OCI-LY7 (cell line): ENCODE measurements at regions not wholly inside any gene's neighbourhood (a gene's known extent, or its start where the extent isn't known, plus 50 kb on each side); places are given as distances from the start of the nearest gene placed in this dataset.

Experiments used
- BruUV-seq: library from RNA; stranded (reverse); fragments of 400-500 nt; replicated peaks from 2 replicates; lab custom pipeline; 2021; lab: Mats Ljungman, UMichigan
- CTCF ChIA-PET: fragments of 300-600 bp; sonication (Branson Sonifier 250); formaldehyde crosslinking; loops from one replicate; lab custom pipeline; 2022; ENCODE audit warnings: antibody characterized with exemption; ENCODE audit not compliant: unreplicated experiment; lab: Charles Lee
- POLR2A ChIA-PET: fragments of 300-600 bp; sonication (Branson Sonifier 250); formaldehyde crosslinking; loops from one replicate; lab custom pipeline; 2022; ENCODE audit warnings: antibody characterized with exemption; lab: Charles Lee
- DNase-seq: peaks from one replicate; pipeline ENCODE4 v3.0.0-alpha.2; 2015; ENCODE audit warnings: low spot score
- H2AFZ ChIP-seq: fragments of 200-600 bp; sonication (generic), shearing (Covaris generic); 2 replicates; pipeline ENCODE4 v1.6.1; 2014; ENCODE audit warnings: mild to moderate bottlenecking, antibody characterized with exemption, low read length, moderate library complexity
- H3K27ac ChIP-seq: fragments of 200-600 bp; sonication (generic); 2 replicates; pipeline ENCODE4 v1.5.1; 2014; ENCODE audit warnings: mixed run types, low read depth, mild to moderate bottlenecking, moderate library complexity, low read length, inconsistent platforms; ENCODE audit not compliant: poor library complexity, severe bottlenecking
- H3K36me3 ChIP-seq: fragments of 200-600 bp; sonication (generic); 2 replicates; pipeline ENCODE4 v1.6.1; 2014; ENCODE audit warnings: mild to moderate bottlenecking, antibody characterized with exemption, low read length, moderate library complexity, mixed read lengths; ENCODE audit not compliant: insufficient read depth
- H3K4me1 ChIP-seq: fragments of 200-600 bp; sonication (generic); 2 replicates; pipeline ENCODE4 v1.5.1; 2014; ENCODE audit warnings: mild to moderate bottlenecking, low read length; ENCODE audit not compliant: insufficient read depth, poor library complexity, severe bottlenecking
- H3K4me2 ChIP-seq: fragments of 200-600 bp; sonication (generic); 2 replicates; pipeline ENCODE4 v1.6.1; 2014; ENCODE audit warnings: mild to moderate bottlenecking, low read length
- H3K4me3 ChIP-seq: fragments of 200-600 bp; sonication (generic); 2 replicates; pipeline ENCODE4 v1.5.1; 2014; ENCODE audit warnings: mild to moderate bottlenecking, low read depth, low read length; ENCODE audit not compliant: poor library complexity, severe bottlenecking
- H3K79me2 ChIP-seq: fragments of 200-600 bp; sonication (generic); 2 replicates; pipeline ENCODE4 v1.6.1; 2016; ENCODE audit warnings: low read depth, mild to moderate bottlenecking, low read length, moderate library complexity, mixed read lengths; ENCODE audit not compliant: insufficient read depth
- H3K9me2 ChIP-seq: fragments of 200-600 bp; sonication (generic); 2 replicates; pipeline ENCODE4 v1.6.1; 2016; ENCODE audit warnings: mild to moderate bottlenecking, low read length, mixed read lengths; ENCODE audit not compliant: insufficient read depth
- H3K9me3 ChIP-seq: fragments of 200-600 bp; sonication (generic); 2 replicates; pipeline ENCODE4 v1.6.1; 2014; ENCODE audit warnings: mild to moderate bottlenecking, mixed run types, low read length, mixed read lengths
- H4K20me1 ChIP-seq: fragments of 200-600 bp; sonication (generic); 2 replicates; pipeline ENCODE4 v1.6.1; 2014; ENCODE audit warnings: mild to moderate bottlenecking, antibody characterized with exemption, low read length, moderate library complexity, mixed read lengths; ENCODE audit not compliant: insufficient read depth
- EZH2phosphoT487 ChIP-seq: fragments of 200-600 bp; sonication (generic); IDR thresholded peaks from 2 replicates; pipeline ENCODE4 v1.6.1; 2018; ENCODE audit warnings: low read depth, borderline replicate concordance, mild to moderate bottlenecking, mixed run types, antibody characterized with exemption, low read length, moderate library complexity, mixed read lengths
- intact Hi-C: fragments of 100-400 bp; cut with micrococcal nuclease; formaldehyde crosslinking; loops from one replicate; pipeline ENCODE4 v1.10.0; 2022; ENCODE audit not compliant: unreplicated experiment
- TF ChIP-seq, protein P1 (sequence below): fragments of 200-600 bp; sonication (generic); conservative IDR thresholded peaks from 2 replicates; pipeline ENCODE4 v1.5.1; 2014; ENCODE audit warnings: mild to moderate bottlenecking, antibody characterized with exemption, low read length, moderate library complexity, mixed read lengths

- H3K27ac ChIP-seq = no peak overlapping the region
- DNase-seq = no peak
- H4K20me1 ChIP-seq = no peaks in the 10 kb centered on the region
- no peak overlapping the region for H2AFZ ChIP-seq
- H3K36me3 ChIP-seq = no peaks in the 10 kb centered on the region
- TF ChIP-seq EZH2phosphoT487 = no peak
- intact Hi-C loops = no loop called here
- BruUV-seq = no TSS peak
- CTCF ChIA-PET = no interaction called here
- H3K79me2 ChIP-seq = no peaks in the 10 kb centered on the region
- POLR2A ChIA-PET = no interaction called here
- H3K4me2 ChIP-seq = no peak overlapping the region
- no peaks in the 10 kb centered on the region for H3K9me3 ChIP-seq
- no peak overlapping the region for H3K4me3 ChIP-seq
- no peaks in the 10 kb centered on the region for H3K4me1 ChIP-seq
- no peaks in the 10 kb centered on the region for H3K9me2 ChIP-seq
These were observed 279.3 kb upstream of the B3GAT1 start for GRCh38 chr11:134691295-134691873.

GRCh38 chr11:134689886-134690285 is 277.8 kb upstream of the B3GAT1 start:
- Histone ChIP-seq H3K4me3 (no peak overlapping the region), H3K9me2 (no peaks in the 10 kb centered on the region), H3K27ac (no peak overlapping the region), H3K36me3 (no peaks in the 10 kb centered on the region), H3K4me2 (no peak overlapping the region), H3K79me2 (no peaks in the 10 kb centered on the region), H3K9me3 (no peaks in the 10 kb centered on the region), H4K20me1 (no peaks in the 10 kb centered on the region), H3K4me1 (no peaks in the 10 kb centered on the region), H2AFZ (no peak overlapping the region)
- CTCF ChIA-PET = no interaction called here
- DNase-seq = no peak
- no TSS peak for BruUV-seq
- POLR2A ChIA-PET = interaction anchor here (1.3 kb wide), 1 partner anchor 19 kb away, joined by 3 read pairs; no protein-coding TSS in a partner anchor
- TF ChIP-seq, protein P1, sequence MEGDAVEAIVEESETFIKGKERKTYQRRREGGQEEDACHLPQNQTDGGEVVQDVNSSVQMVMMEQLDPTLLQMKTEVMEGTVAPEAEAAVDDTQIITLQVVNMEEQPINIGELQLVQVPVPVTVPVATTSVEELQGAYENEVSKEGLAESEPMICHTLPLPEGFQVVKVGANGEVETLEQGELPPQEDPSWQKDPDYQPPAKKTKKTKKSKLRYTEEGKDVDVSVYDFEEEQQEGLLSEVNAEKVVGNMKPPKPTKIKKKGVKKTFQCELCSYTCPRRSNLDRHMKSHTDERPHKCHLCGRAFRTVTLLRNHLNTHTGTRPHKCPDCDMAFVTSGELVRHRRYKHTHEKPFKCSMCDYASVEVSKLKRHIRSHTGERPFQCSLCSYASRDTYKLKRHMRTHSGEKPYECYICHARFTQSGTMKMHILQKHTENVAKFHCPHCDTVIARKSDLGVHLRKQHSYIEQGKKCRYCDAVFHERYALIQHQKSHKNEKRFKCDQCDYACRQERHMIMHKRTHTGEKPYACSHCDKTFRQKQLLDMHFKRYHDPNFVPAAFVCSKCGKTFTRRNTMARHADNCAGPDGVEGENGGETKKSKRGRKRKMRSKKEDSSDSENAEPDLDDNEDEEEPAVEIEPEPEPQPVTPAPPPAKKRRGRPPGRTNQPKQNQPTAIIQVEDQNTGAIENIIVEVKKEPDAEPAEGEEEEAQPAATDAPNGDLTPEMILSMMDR = no peak
- TF ChIP-seq EZH2phosphoT487 = no peak
- intact Hi-C loops = no loop called here

DNA sequence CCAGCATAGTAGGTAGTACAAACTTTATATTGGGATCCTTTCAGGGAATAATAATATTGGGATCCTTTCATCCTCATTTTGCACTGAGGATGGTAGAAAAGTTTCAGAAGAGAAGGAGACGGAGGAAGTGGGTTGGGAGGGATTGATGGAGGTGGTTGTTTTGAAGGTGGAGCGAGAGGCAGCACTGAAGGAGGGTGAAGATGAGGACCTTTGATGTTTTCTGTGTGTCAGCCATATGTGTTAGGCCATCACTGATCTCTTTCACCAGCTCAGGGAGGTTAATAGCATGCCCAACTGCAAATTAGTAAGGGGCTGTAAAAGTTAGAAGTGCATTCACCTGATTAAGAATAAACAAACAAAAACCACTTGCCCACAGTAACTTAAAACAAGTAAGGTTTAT is 275.5 kb upstream of the B3GAT1 start:
- Histone ChIP-seq H4K20me1 (no peaks in the 10 kb centered on the region), H3K9me3 (no peaks in the 10 kb centered on the region), H3K36me3 (no peaks in the 10 kb centered on the region), H3K4me2 (no peak overlapping the region), H2AFZ (no peak overlapping the region), H3K4me1 (no peaks in the 10 kb centered on the region), H3K9me2 (no peaks in the 10 kb centered on the region), H3K27ac (no peak overlapping the region), H3K79me2 (no peaks in the 10 kb centered on the region), H3K4me3 (no peak overlapping the region)
- ChIA-PET CTCF (no interaction called here), POLR2A (no interaction called here)
- TF ChIP-seq EZH2phosphoT487 = no peak
- TF ChIP-seq, protein P1 = no peak
- no TSS peak for BruUV-seq
- intact Hi-C loops = no loop called here
- DNase-seq = no peak
